PFSK-1 (cell line): ENCODE measurements at regions not wholly inside any gene's neighbourhood (a gene's known extent, or its start where the extent isn't known, plus 50 kb on each side); places are given as distances from the start of the nearest gene placed in this dataset.

Source experiments
- FOXP2 ChIP-seq: optimal IDR thresholded peaks from 2 replicates; pipeline ENCODE3; 2011; ENCODE audit warnings: borderline replicate concordance, control low read depth, inconsistent platforms; ENCODE audit not compliant: insufficient read depth; ENCODE audit errors: extremely low read length, extremely low read depth
- POLR2AphosphoS5 ChIP-seq: IDR thresholded peaks from 2 replicates; pipeline ENCODE4 v1.6.1; 2012; ENCODE audit warnings: low read depth, mild to moderate bottlenecking, control low read depth, low read length, moderate library complexity
- SIN3A ChIP-seq: IDR thresholded peaks from 2 replicates; pipeline ENCODE4 v1.6.1; 2012; ENCODE audit warnings: mild to moderate bottlenecking, low read length, moderate library complexity, borderline replicate concordance; ENCODE audit not compliant: insufficient read depth
- TAF1 ChIP-seq: IDR thresholded peaks from 2 replicates; pipeline ENCODE4 v1.6.1; 2012; ENCODE audit warnings: low read length, control low read depth, borderline replicate concordance; ENCODE audit not compliant: insufficient read depth
- TF ChIP-seq, protein P1 (sequence below), 2 experiments: IDR thresholded peaks; 2 replicates each; pipeline versions ENCODE4 v1.6.1 to v1.8.0; 2011 to 2012; ENCODE audit warnings: low read depth in 2 of 2, low read length in 2 of 2, control low read depth in 1 of 2, inconsistent platforms in 1 of 2, mild to moderate bottlenecking in 1 of 2, moderate library complexity in 1 of 2; ENCODE audit not compliant: insufficient read depth in 1 of 2

DNA sequence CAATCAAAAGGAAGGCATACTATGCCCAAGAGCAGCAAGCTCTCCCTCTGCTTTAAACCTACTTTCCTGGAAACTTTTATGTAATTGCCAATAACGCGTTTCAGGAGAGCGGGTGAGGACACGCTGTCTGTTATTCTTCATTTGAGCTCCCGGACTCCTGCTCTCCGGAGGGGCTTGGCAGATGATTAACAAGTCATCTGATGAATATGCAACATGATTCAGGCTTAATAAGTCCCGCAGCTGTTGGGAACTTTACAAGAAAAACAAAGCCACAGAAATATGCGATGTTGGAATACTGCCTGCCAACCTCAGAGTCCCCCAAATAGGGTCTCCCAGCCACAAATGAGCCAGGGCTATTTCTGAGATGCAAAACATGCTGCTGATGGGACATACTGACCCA is 348.0 kb downstream of the GPAM start:
- TF ChIP-seq POLR2AphosphoS5 (no peak), SIN3A (no peak), FOXP2 (no peak), TAF1 (no peak)
- TF ChIP-seq, protein P1, sequence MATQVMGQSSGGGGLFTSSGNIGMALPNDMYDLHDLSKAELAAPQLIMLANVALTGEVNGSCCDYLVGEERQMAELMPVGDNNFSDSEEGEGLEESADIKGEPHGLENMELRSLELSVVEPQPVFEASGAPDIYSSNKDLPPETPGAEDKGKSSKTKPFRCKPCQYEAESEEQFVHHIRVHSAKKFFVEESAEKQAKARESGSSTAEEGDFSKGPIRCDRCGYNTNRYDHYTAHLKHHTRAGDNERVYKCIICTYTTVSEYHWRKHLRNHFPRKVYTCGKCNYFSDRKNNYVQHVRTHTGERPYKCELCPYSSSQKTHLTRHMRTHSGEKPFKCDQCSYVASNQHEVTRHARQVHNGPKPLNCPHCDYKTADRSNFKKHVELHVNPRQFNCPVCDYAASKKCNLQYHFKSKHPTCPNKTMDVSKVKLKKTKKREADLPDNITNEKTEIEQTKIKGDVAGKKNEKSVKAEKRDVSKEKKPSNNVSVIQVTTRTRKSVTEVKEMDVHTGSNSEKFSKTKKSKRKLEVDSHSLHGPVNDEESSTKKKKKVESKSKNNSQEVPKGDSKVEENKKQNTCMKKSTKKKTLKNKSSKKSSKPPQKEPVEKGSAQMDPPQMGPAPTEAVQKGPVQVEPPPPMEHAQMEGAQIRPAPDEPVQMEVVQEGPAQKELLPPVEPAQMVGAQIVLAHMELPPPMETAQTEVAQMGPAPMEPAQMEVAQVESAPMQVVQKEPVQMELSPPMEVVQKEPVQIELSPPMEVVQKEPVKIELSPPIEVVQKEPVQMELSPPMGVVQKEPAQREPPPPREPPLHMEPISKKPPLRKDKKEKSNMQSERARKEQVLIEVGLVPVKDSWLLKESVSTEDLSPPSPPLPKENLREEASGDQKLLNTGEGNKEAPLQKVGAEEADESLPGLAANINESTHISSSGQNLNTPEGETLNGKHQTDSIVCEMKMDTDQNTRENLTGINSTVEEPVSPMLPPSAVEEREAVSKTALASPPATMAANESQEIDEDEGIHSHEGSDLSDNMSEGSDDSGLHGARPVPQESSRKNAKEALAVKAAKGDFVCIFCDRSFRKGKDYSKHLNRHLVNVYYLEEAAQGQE (IDR thresholded peaks at IDR 0.05; ENCODE audit: insufficient read depth in 1 of 2, low read depth in 2 of 2, low read length in 2 of 2), result no peak

DNA sequence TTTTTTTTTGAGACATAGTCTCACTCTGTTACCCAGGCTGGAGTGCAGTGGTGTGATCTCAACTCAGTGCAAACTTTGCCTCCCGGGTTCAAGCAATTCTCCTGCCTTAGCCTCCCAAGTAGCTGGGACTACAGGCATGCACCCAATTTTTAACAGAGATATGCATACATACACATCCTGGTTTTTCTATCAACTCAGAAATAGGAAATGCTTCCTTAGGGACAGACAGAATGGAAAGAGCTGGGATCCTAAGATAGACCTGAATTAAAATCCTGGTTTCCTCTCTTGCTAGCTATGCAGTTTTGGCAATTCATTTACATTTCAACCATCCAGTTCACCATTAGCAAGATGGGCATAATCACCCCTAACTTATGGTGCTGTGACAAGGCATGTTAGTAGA is 347.5 kb downstream of the GPAM start:
- TF ChIP-seq FOXP2, result no peak
- TF ChIP-seq, protein P1 (IDR thresholded peaks at IDR 0.05; ENCODE audit: insufficient read depth in 1 of 2, low read depth in 2 of 2, low read length in 2 of 2), result no peak
- no peak for TF ChIP-seq SIN3A
- TF ChIP-seq POLR2AphosphoS5, result no peak
- TF ChIP-seq TAF1, result no peak

DNA sequence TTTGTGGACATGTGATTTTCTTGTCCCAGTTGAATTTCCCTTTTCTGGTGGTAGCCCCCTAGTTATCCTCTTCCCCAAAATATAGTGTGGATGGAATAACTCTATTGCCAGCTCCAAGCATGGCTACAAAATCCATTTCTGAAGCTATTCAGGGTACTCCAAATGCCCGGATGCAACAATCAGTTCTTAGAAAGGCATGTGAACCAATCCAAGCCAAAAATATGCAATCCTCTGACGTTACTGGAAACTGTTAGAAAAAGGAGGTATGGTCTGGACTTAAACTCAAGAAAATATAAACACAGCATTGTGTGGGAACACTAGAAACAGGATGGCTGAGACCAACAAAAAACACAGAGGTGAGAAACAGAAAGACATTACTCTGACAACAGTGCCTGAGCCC is 347.0 kb downstream of the GPAM start:
- TF ChIP-seq SIN3A (no peak), FOXP2 (no peak), POLR2AphosphoS5 (no peak), TAF1 (no peak)
- TF ChIP-seq, protein P1 (IDR thresholded peaks at IDR 0.05; ENCODE audit: insufficient read depth in 1 of 2, low read depth in 2 of 2, low read length in 2 of 2), result no peak

DNA sequence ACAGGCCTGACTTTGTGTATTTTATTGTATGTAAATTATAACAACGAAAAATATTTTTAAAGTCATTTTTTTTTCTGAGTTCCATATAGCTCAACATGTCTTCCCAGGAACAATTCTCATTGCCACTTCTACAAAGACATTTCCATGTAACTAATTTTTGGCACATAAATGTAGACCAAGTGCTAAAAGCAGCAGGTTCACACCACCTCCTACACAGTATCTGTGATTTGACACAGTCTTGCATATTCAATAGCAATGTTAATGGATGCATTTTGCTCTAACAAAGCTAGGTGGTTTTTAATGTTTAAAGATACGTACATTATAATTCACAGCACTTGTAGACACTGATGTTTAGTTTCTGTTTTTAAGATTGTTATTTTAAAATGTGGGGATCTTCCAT is 346.5 kb downstream of the GPAM start:
- TF ChIP-seq FOXP2 (no peak), POLR2AphosphoS5 (no peak), TAF1 (no peak), SIN3A (no peak)
- TF ChIP-seq, protein P1 (IDR thresholded peaks at IDR 0.05; ENCODE audit: insufficient read depth in 1 of 2, low read depth in 2 of 2, low read length in 2 of 2), result no peak

DNA sequence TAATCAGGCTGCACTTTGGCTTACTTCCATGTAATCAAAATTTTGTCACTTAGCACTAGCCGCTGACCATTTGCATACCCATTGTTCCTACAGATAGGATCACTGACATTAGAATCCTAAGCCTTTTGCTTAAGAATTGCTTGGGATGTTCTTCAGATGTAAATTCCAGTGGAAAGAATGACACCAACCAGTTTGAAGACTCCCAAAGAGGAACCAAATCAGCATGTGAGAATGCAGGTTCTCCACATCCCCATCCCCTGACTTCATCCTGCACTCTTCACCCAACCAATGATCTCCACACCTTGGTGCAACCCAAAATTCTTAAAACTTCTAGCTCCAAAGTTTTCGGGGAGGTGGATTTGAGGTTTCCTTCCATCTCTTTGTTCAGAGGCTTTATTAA is 345.6 kb downstream of the GPAM start:
- TF ChIP-seq FOXP2, result no peak
- TF ChIP-seq TAF1, result no peak
- TF ChIP-seq SIN3A, result no peak
- TF ChIP-seq POLR2AphosphoS5, result no peak
